ENCODE measurements at regions not wholly inside any gene's neighbourhood (a gene's known extent, or its start where the extent isn't known, plus 50 kb on each side); places are given as distances from the start of the nearest gene placed in this dataset.

DNA sequence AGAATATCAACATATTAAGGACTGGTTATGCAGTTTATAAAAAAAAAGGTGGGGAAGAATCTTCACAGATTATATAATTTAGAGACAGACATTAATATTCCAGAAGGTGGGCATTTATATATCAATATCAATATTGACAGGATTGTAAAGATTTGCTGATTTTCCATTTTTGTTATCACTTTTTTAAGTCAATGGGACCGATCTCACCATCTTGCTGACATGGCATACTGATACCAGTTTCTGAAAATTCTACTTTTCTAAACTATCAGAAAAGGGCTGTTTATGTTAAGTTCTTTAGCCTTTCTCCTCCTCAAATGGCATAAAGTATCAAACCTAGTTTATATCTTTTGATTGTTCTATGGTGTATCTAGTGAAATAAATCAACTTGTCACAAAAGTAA lies 344.1 kb upstream of the SOX5 start:
- Histone ChIP-seq H3K27ac (no peak overlapping the region), H3K27me3 (no peaks in the 10 kb centered on the region), H3K4me3 (ENCODE audit: low read depth in 1 of 2, low read length in 1 of 2) (no peak overlapping the region), H3K36me3 (no peaks in the 10 kb centered on the region), H3K9me3 (no peaks in the 10 kb centered on the region), H3K4me1 (ENCODE audit: control insufficient read depth in 1 of 2, insufficient read depth in 1 of 2, low read depth in 1 of 2, low read length in 1 of 2) (peaks cover 0 to 6% of the 10 kb centered on the region in 2 experiments)
- TF ChIP-seq, protein P1, sequence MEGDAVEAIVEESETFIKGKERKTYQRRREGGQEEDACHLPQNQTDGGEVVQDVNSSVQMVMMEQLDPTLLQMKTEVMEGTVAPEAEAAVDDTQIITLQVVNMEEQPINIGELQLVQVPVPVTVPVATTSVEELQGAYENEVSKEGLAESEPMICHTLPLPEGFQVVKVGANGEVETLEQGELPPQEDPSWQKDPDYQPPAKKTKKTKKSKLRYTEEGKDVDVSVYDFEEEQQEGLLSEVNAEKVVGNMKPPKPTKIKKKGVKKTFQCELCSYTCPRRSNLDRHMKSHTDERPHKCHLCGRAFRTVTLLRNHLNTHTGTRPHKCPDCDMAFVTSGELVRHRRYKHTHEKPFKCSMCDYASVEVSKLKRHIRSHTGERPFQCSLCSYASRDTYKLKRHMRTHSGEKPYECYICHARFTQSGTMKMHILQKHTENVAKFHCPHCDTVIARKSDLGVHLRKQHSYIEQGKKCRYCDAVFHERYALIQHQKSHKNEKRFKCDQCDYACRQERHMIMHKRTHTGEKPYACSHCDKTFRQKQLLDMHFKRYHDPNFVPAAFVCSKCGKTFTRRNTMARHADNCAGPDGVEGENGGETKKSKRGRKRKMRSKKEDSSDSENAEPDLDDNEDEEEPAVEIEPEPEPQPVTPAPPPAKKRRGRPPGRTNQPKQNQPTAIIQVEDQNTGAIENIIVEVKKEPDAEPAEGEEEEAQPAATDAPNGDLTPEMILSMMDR (IDR thresholded peaks at IDR 0.05): no peak

DNA sequence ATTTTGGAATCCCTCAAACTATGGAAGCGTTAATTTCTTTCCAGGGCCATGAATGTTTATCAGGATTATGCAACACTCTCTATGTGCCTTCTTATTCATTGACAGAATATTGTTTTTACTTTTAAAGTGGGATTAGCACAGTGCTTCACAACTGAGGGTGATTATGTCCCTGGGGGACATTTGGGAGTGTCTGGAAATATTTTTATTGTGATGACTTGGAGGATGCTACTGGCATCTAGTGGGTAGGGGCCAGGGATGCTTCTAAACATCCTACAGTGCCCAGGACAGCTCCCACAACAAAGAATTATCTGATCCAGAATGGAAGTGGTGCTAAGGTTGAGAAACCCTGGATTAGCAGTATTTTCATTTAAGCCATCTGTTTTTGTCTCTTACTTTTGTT lies 338.5 kb upstream of the SOX5 start:
- H3K4me3 ChIP-seq (ENCODE audit: low read depth in 1 of 2, low read length in 1 of 2): no peak overlapping the region
- H3K4me1 ChIP-seq (ENCODE audit: control insufficient read depth in 1 of 2, insufficient read depth in 1 of 2, low read depth in 1 of 2, low read length in 1 of 2): no peaks in the 10 kb centered on the region
- H3K36me3 ChIP-seq: no peaks in the 10 kb centered on the region
- TF ChIP-seq, protein P1 (IDR thresholded peaks at IDR 0.05): no peak
- no peaks in the 10 kb centered on the region for H3K9me3 ChIP-seq
- no peak overlapping the region for H3K27ac ChIP-seq
- H3K27me3 ChIP-seq: no peaks in the 10 kb centered on the region

DNA sequence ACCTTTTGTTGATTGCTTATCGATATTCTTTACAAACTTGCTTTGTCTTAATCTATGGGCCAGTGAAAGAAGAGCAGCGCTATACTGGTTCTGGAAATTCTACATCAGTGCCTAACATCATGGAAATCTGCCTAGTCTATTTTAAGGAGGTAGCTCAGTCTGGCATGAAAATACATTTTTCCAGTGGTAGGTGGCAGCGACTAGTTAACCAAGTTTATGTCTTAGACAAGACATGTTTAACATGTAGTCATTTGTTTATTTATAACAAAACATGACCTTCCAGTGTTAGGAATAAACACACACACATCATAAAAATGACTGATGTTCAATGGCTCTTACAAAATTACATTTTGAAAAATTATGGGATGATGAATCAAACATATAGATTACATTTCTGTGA lies 336.0 kb upstream of the SOX5 start:
- H3K9me3 ChIP-seq: no peaks in the 10 kb centered on the region
- no peaks in the 10 kb centered on the region for H3K27me3 ChIP-seq
- TF ChIP-seq, protein P1 (IDR thresholded peaks at IDR 0.05): no peak
- no peak overlapping the region for H3K27ac ChIP-seq
- no peak overlapping the region for H3K4me3 ChIP-seq (ENCODE audit: low read depth in 1 of 2, low read length in 1 of 2)
- no peaks in the 10 kb centered on the region for H3K36me3 ChIP-seq
- peaks cover 2% of the 10 kb centered on the region in 2 experiments for H3K4me1 ChIP-seq (ENCODE audit: control insufficient read depth in 1 of 2, insufficient read depth in 1 of 2, low read depth in 1 of 2, low read length in 1 of 2)

DNA sequence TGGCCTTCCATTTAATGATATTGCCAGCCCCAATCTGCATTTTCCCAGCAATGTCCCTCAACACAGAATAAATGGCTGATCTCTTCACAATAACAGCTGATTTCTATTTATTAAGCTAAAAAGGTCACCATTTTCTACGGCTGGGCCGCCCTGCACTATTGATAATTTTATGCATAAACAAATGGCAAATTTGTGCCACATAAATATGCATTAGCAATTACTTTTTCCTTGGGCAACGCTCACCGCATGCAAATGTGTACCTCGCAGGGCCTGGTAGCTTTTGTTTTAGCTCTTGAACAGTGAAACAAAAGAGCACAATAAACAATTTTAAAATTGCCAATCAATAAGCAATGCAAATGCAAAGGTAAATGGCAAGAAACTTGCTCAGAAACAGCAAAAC lies 331.9 kb upstream of the SOX5 start:
- Histone ChIP-seq H3K27ac (no peak overlapping the region), H3K27me3 (no peaks in the 10 kb centered on the region), H3K4me3 (ENCODE audit: low read depth in 1 of 2, low read length in 1 of 2) (no peak overlapping the region), H3K36me3 (no peaks in the 10 kb centered on the region), H3K9me3 (no peaks in the 10 kb centered on the region), H3K4me1 (ENCODE audit: control insufficient read depth in 1 of 2, insufficient read depth in 1 of 2, low read depth in 1 of 2, low read length in 1 of 2) (peaks cover 14 to 18% of the 10 kb centered on the region in 2 experiments)
- TF ChIP-seq, protein P1 (IDR thresholded peaks at IDR 0.05): no peak

DNA sequence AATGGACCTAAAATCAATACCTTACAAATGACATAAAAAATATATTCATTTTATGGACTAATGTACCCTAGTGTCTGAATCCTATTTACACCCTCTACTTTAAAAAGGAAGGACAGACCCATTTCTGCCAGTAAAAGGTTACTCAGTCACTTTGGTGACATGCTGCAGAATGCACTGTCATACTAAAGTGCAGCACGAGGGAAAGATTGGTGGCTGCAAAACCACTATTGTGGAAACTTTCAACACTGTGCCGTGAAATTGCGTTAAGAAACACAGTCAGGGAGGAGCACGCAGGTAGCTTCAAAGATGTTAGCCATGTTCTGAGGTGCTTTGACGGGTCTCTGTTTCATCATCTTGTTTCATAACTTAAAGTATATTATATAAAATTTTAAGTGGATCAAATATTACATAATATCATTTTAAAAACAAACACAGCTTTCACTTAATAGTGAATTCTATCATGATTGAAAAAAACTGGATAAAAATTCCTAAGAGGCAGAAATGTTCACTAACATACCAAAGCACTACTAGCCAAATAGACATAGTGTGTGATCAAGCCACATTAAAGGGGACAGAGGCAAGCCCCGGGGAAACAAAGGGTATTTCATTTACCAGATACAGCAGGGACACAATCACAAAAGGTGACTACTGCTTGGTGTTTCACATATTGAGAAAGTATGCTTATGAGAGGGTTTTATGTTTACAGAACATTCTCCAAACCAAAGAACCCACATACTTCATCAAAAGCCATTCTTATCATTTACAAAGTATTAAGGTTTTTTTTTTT lies 330.8 kb upstream of the SOX5 start:
- H3K4me3 ChIP-seq (ENCODE audit: low read depth in 1 of 2, low read length in 1 of 2): no peak overlapping the region
- no peaks in the 10 kb centered on the region for H3K27me3 ChIP-seq
- no peaks in the 10 kb centered on the region for H3K9me3 ChIP-seq
- TF ChIP-seq, protein P1 (IDR thresholded peaks at IDR 0.05): no peak
- peak overlapping the region; percentile 37 for H3K27ac ChIP-seq
- no peaks in the 10 kb centered on the region for H3K36me3 ChIP-seq
- peaks cover 14 to 18% of the 10 kb centered on the region in 2 experiments for H3K4me1 ChIP-seq (ENCODE audit: control insufficient read depth in 1 of 2, insufficient read depth in 1 of 2, low read depth in 1 of 2, low read length in 1 of 2)
